ENCODE measurements at regions not wholly inside any gene's neighbourhood (a gene's known extent, or its start where the extent isn't known, plus 50 kb on each side); places are given as distances from the start of the nearest gene placed in this dataset.

- Mint-ChIP-seq H3K27ac (ENCODE audit: unreplicated experiment) (no peak overlapping the region), H3K27me3 (ENCODE audit: low read depth) (no peaks in the 10 kb centered on the region)
Observed at GRCh38 chr2:21353879-21354679, 230.3 kb downstream of the TDRD15 start.

GRCh38 chr2:21356086-21356856 lies 232.5 kb downstream of the TDRD15 start:
- H3K4me3 Mint-ChIP-seq = no peak overlapping the region
- TF ChIP-seq CTCF (conservative IDR thresholded peaks at IDR 0.05) = no peak
- peaks cover 2% of the 10 kb centered on the region for H3K27me3 Mint-ChIP-seq (ENCODE audit: low read depth)
- no peaks in the 10 kb centered on the region for H3K4me1 Mint-ChIP-seq
- peaks cover 11% of the 10 kb centered on the region for H3K9me3 Mint-ChIP-seq
- no peak overlapping the region for H3K27ac Mint-ChIP-seq (ENCODE audit: unreplicated experiment)
- DNase-seq (ENCODE audit: low read depth, low spot score) = no peak
- no peaks in the 10 kb centered on the region for H3K36me3 Mint-ChIP-seq (ENCODE audit: low read depth)

More at GRCh38 chr2:21353879-21354679, 230.3 kb downstream of the TDRD15 start:
- Mint-ChIP-seq H3K4me3 (no peak overlapping the region), H3K4me1 (no peaks in the 10 kb centered on the region), H3K9me3 (peaks cover 12% of the 10 kb centered on the region), H3K36me3 (ENCODE audit: low read depth) (no peaks in the 10 kb centered on the region)
- DNase-seq (ENCODE audit: low read depth, low spot score) = no peak
- no peak for TF ChIP-seq CTCF (conservative IDR thresholded peaks at IDR 0.05)

GRCh38 chr2:21356857-21357255 lies 233.1 kb downstream of the TDRD15 start:
- TF ChIP-seq CTCF (conservative IDR thresholded peaks at IDR 0.05) = no peak
- H3K36me3 Mint-ChIP-seq (ENCODE audit: low read depth) = no peaks in the 10 kb centered on the region
- H3K27me3 Mint-ChIP-seq (ENCODE audit: low read depth) = peaks cover 2% of the 10 kb centered on the region
- H3K4me3 Mint-ChIP-seq = no peak overlapping the region
- DNase-seq (ENCODE audit: low read depth, low spot score) = no peak
- no peak overlapping the region for H3K27ac Mint-ChIP-seq (ENCODE audit: unreplicated experiment)
- peaks cover 11% of the 10 kb centered on the region for H3K9me3 Mint-ChIP-seq
- no peaks in the 10 kb centered on the region for H3K4me1 Mint-ChIP-seq

- Mint-ChIP-seq H3K36me3 (ENCODE audit: low read depth) (no peaks in the 10 kb centered on the region), H3K4me1 (no peaks in the 10 kb centered on the region), H3K27ac (ENCODE audit: unreplicated experiment) (no peak overlapping the region), H3K4me3 (no peak overlapping the region), H3K27me3 (ENCODE audit: low read depth) (peaks cover 2% of the 10 kb centered on the region), H3K9me3 (peaks cover 9% of the 10 kb centered on the region)
- no peak for DNase-seq (ENCODE audit: low read depth, low spot score)
- no peak for TF ChIP-seq CTCF (conservative IDR thresholded peaks at IDR 0.05)
Observed at GRCh38 chr2:21358976-21359375, 235.2 kb downstream of the TDRD15 start.

- Mint-ChIP-seq H3K27me3 (ENCODE audit: low read depth) (peaks cover 2% of the 10 kb centered on the region), H3K36me3 (ENCODE audit: low read depth) (no peaks in the 10 kb centered on the region), H3K9me3 (peaks cover 2% of the 10 kb centered on the region), H3K27ac (ENCODE audit: unreplicated experiment) (no peak overlapping the region), H3K4me3 (no peak overlapping the region), H3K4me1 (no peaks in the 10 kb centered on the region)
- TF ChIP-seq CTCF (conservative IDR thresholded peaks at IDR 0.05) = no peak
- no peak for DNase-seq (ENCODE audit: low read depth, low spot score)
Observed at GRCh38 chr2:21361384-21361783, 237.6 kb downstream of the TDRD15 start.

Measured in neural crest cell (in vitro differentiated cells).